Naive thymus-derived CD4-positive, alpha-beta T cell (primary cell): ENCODE measurements at regions not wholly inside any gene's neighbourhood (a gene's known extent, or its start where the extent isn't known, plus 50 kb on each side); places are given as distances from the start of the nearest gene placed in this dataset.

Source experiments
- ATAC-seq: fragments of 150-1000 bp; cut with Tn5 transposase; 2 replicates; pipeline ENCODE4 v1.10.0; 2021; ENCODE audit warnings: mild to moderate bottlenecking, moderate library complexity
- CTCF ChIA-PET: fragments of 350-600 bp; sonication (Branson Sonifier 250); formaldehyde crosslinking; loops from one replicate; lab custom pipeline; 2021; ENCODE audit warnings: antibody characterized with exemption; lab: Charles Lee
- POLR2A ChIA-PET: fragments of 350-600 bp; sonication (Branson Sonifier 250); formaldehyde crosslinking; loops from one replicate; lab custom pipeline; 2021; ENCODE audit warnings: antibody characterized with exemption, inconsistent platforms; lab: Charles Lee
- DNase-seq, 9 donors: peaks; one replicate each; pipeline versions ENCODE4 v3.0.0 to v3.0.0-alpha.2; 2020 to 2022; ENCODE audit warnings: mixed read lengths in 1 of 9
- H3K27ac ChIP-seq: one replicate; pipeline ENCODE4 v1.7.0; 2013; ENCODE audit warnings: mild to moderate bottlenecking, low read depth, low read length, moderate library complexity
- H3K27me3 ChIP-seq, 2 donors: one replicate each; pipeline ENCODE4 v1.7.0; 2013; ENCODE audit warnings: low read length in 2 of 2, mild to moderate bottlenecking in 2 of 2, moderate library complexity in 2 of 2; ENCODE audit not compliant: control insufficient read depth in 2 of 2, insufficient read depth in 2 of 2
- H3K36me3 ChIP-seq, 3 experiments: 1 replicate in 2 of 3; 2 replicates in 1 of 3; pipeline ENCODE4 v1.7.0; 2013; ENCODE audit warnings: low read length in 3 of 3, mild to moderate bottlenecking in 3 of 3, moderate library complexity in 1 of 3; ENCODE audit not compliant: insufficient read depth in 3 of 3, control insufficient read depth in 2 of 3
- H3K4me1 ChIP-seq, 2 donors: one replicate each; pipeline ENCODE4 v1.7.0; 2013; ENCODE audit warnings: low read length in 2 of 2, mild to moderate bottlenecking in 2 of 2, moderate library complexity in 1 of 2; ENCODE audit not compliant: control insufficient read depth in 2 of 2, insufficient read depth in 2 of 2
- H3K4me3 ChIP-seq: 2 replicates; pipeline ENCODE4 v1.7.0; 2013; ENCODE audit warnings: mild to moderate bottlenecking, low read length
- H3K9me3 ChIP-seq, 3 experiments: 1 replicate in 2 of 3; 2 replicates in 1 of 3; pipeline ENCODE4 v1.7.0; 2013; ENCODE audit warnings: low read length in 3 of 3; ENCODE audit not compliant: control insufficient read depth in 2 of 3
- H3K27ac Mint-ChIP-seq, 9 donors: one replicate each; pipeline ENCODE4 v1.8.0; 2020 to 2022; ENCODE audit warnings: mixed read lengths in 9 of 9, mild to moderate bottlenecking in 8 of 9, moderate library complexity in 5 of 9, inconsistent platforms in 2 of 9
- H3K27me3 Mint-ChIP-seq, 5 donors: one replicate each; pipeline ENCODE4 v1.8.0; 2021 to 2022; ENCODE audit warnings: mixed read lengths in 5 of 5, mild to moderate bottlenecking in 1 of 5
- H3K36me3 Mint-ChIP-seq, 5 donors: one replicate each; pipeline ENCODE4 v1.8.0; 2020 to 2022; ENCODE audit warnings: mixed read lengths in 5 of 5, mild to moderate bottlenecking in 3 of 5, inconsistent platforms in 1 of 5
- H3K4me1 Mint-ChIP-seq, 7 donors: one replicate each; pipeline ENCODE4 v1.8.0; 2020 to 2022; ENCODE audit warnings: mixed read lengths in 7 of 7, mild to moderate bottlenecking in 3 of 7, inconsistent platforms in 1 of 7
- H3K4me3 Mint-ChIP-seq, 10 donors: one replicate each; pipeline ENCODE4 v1.8.0; 2020 to 2022; ENCODE audit warnings: mild to moderate bottlenecking in 10 of 10, mixed read lengths in 10 of 10, moderate library complexity in 6 of 10, inconsistent platforms in 2 of 10
- H3K9me3 Mint-ChIP-seq, 11 donors: one replicate each; pipeline ENCODE4 v1.8.0; 2020 to 2022; ENCODE audit warnings: mixed read lengths in 11 of 11, mild to moderate bottlenecking in 4 of 11, inconsistent platforms in 1 of 11, moderate library complexity in 1 of 11
- intact Hi-C, 2 donors: fragments of 100-400 bp; cut with micrococcal nuclease; formaldehyde crosslinking; loops; one replicate each; pipeline ENCODE4 v1.15.1; 2023

DNA sequence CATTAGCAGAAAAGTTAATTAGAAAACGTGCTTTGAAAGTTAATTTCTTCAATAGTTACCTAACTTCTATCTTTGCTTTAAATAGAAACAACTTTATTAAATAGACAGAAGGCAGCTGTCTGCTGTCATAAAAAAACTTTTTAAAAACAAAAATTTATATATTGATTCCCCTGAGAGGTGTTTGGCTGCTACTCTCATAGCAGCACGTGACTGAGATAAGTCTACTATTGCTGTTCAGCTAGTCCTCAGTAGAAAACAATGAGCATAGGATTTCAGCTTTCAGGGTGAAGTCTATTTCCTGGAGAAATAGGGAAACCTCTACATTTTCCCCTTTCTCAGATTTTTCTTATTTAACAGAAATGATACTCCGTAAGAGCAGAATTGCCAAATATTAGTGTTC lies 135.0 kb upstream of the FBN2 start:
- intact Hi-C loops: loop anchor here (10.0 kb wide), 2 partner anchors 798 to 928 kb away; no protein-coding TSS in a partner anchor
- Mint-ChIP-seq H3K9me3 (peaks cover 0 to 4% (median 0%) of the 10 kb centered on the region in 11 donors), H3K36me3 (no peaks in the 10 kb centered on the region), H3K4me1 (no peaks in the 10 kb centered on the region), H3K4me3 (no peak overlapping the region), H3K27ac (no peak overlapping the region), H3K27me3 (peaks cover 0 to 12% (median 0%) of the 10 kb centered on the region in 5 donors)
- H3K27ac ChIP-seq: no peak overlapping the region
- no peaks in the 10 kb centered on the region for H3K27me3 ChIP-seq
- DNase-seq (no peak), ATAC-seq (no peak)
- H3K9me3 ChIP-seq: no peaks in the 10 kb centered on the region
- no peak overlapping the region for H3K4me3 ChIP-seq
- no peaks in the 10 kb centered on the region for H3K4me1 ChIP-seq
- H3K36me3 ChIP-seq: no peaks in the 10 kb centered on the region
- POLR2A ChIA-PET: no interaction called here
- CTCF ChIA-PET: no interaction called here

DNA sequence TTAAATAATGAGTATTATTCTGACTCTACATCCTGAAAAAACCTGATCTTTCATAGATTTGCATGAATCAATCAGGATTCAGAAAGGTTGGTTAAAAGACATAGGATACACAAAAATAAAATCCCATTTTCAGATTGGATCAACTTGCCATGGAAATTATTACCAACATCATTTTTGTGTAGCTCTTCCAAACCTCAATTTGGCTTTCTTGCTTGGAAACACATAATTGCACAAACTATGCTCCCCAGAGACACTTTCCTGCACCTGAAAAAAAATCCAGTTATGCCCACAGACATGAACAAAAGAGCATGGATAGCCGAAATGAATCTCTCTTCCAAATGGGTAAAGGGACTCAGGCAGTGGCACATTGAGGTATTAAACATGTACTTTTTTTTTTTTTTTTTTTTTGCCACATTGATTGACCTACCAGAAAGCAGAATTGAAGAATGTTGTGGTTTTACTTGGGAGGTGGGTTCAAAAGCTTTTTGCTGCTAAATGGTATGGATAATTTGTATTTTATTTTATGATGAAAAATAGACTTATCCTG lies 135.4 kb upstream of the FBN2 start:
- Mint-ChIP-seq H3K9me3 (peaks cover 0 to 4% (median 0%) of the 10 kb centered on the region in 11 donors), H3K4me3 (no peak overlapping the region), H3K36me3 (no peaks in the 10 kb centered on the region), H3K4me1 (no peaks in the 10 kb centered on the region), H3K27ac (no peak overlapping the region), H3K27me3 (peaks cover 0 to 12% (median 0%) of the 10 kb centered on the region in 5 donors)
- H3K27ac ChIP-seq: no peak overlapping the region
- H3K27me3 ChIP-seq: no peaks in the 10 kb centered on the region
- H3K9me3 ChIP-seq: no peaks in the 10 kb centered on the region
- intact Hi-C loops: loop anchor here (10.0 kb wide), 2 partner anchors 799 to 929 kb away; no protein-coding TSS in a partner anchor
- no peaks in the 10 kb centered on the region for H3K36me3 ChIP-seq
- DNase-seq (no peak), ATAC-seq (no peak)
- H3K4me3 ChIP-seq: no peak overlapping the region
- POLR2A ChIA-PET: interaction anchor here (0.6 kb wide), 1 partner anchor 12 kb away, joined by 3 read pairs; no protein-coding TSS in a partner anchor
- no peaks in the 10 kb centered on the region for H3K4me1 ChIP-seq
- CTCF ChIA-PET: no interaction called here

DNA sequence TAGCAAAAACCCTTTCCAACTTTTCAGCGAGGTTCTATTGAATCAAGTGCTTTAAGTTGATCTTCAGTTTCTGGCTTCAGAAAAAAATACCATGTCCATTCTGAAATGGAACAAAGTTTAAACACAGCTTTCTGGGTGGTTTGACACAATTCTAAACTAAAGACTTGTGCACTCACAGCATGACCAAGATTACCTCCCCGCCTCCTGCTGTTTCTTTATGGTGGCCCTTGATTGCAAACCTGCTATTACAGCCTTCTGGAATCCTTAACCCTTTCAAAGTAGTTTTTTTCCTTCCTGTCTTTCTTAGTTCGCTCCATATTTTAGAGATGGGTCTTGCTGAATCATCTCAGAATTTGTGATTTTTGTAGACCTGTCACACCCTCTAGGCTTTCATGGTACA lies 135.9 kb upstream of the FBN2 start:
- intact Hi-C loops: loop anchor here (10.0 kb wide), 2 partner anchors 799 to 929 kb away; no protein-coding TSS in a partner anchor
- no peaks in the 10 kb centered on the region for H3K36me3 ChIP-seq
- DNase-seq: no peak
- H3K4me3 ChIP-seq: no peak overlapping the region
- H3K4me3 Mint-ChIP-seq: no peak overlapping the region
- POLR2A ChIA-PET: interaction anchor here (0.6 kb wide), 1 partner anchor 11 kb away, joined by 3 read pairs; no protein-coding TSS in a partner anchor
- H3K27ac ChIP-seq: no peak overlapping the region
- H3K27me3 ChIP-seq: no peaks in the 10 kb centered on the region
- no peaks in the 10 kb centered on the region for H3K9me3 ChIP-seq
- CTCF ChIA-PET: no interaction called here
- no peaks in the 10 kb centered on the region for H3K4me1 Mint-ChIP-seq
- no peaks in the 10 kb centered on the region for H3K4me1 ChIP-seq
- H3K36me3 Mint-ChIP-seq: no peaks in the 10 kb centered on the region
- no peak overlapping the region for H3K27ac Mint-ChIP-seq
- ATAC-seq: no peak
- H3K9me3 Mint-ChIP-seq: peaks cover 0 to 4% (median 0%) of the 10 kb centered on the region in 11 donors
- H3K27me3 Mint-ChIP-seq: peaks cover 0 to 12% (median 0%) of the 10 kb centered on the region in 5 donors

DNA sequence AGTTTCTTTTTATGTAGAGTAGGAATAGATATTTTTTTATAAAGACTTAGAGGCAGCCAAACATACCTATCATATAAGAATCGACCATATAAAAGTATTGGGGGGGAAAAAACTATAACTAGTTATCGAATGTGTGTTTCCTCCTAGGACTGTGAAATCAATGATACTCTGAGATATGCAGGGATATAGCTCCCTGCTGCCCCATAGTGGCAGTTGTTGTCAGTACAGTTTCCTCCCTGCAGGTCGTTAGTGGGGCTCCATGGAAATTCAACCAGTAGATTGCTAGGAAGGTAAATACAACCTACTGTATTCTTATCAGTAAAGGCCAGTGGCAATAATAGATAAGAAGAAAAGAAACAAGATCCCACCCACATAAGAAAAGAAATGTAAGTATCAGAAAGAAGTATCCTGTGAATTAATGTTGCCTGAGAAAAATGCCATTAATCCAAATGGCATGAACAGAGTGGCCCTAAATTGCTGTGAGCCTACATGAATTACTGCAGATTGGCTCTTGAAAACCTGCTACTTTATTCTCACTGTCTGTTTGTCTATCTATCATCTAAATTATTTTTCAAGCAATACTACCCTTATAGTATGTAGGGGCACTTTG lies 136.9 kb upstream of the FBN2 start:
- no peak overlapping the region for H3K4me3 Mint-ChIP-seq
- H3K27me3 Mint-ChIP-seq: peaks cover 0 to 11% (median 3%) of the 10 kb centered on the region in 5 donors
- H3K4me1 Mint-ChIP-seq: no peaks in the 10 kb centered on the region
- H3K4me1 ChIP-seq: no peaks in the 10 kb centered on the region
- no peak overlapping the region for H3K27ac Mint-ChIP-seq
- H3K27ac ChIP-seq: no peak overlapping the region
- no peaks in the 10 kb centered on the region for H3K9me3 ChIP-seq
- H3K36me3 ChIP-seq: no peaks in the 10 kb centered on the region
- ATAC-seq (peak; percentile 59), DNase-seq (peak in 7 of 9 donors; percentile 1 to 23 (median 4))
- no peaks in the 10 kb centered on the region for H3K36me3 Mint-ChIP-seq
- peaks cover 0 to 4% (median 0%) of the 10 kb centered on the region in 11 donors for H3K9me3 Mint-ChIP-seq
- no peaks in the 10 kb centered on the region for H3K27me3 ChIP-seq
- intact Hi-C loops: loop anchor here (1.0 to 10.0 kb wide), 4 partner anchors 462 to 1111 kb away; no protein-coding TSS in a partner anchor
- no peak overlapping the region for H3K4me3 ChIP-seq
- ChIA-PET POLR2A (no interaction called here), CTCF (interaction anchor here (0.5 kb wide), 1 partner anchor 125 kb away, joined by 6 read pairs; no protein-coding TSS in a partner anchor)

DNA sequence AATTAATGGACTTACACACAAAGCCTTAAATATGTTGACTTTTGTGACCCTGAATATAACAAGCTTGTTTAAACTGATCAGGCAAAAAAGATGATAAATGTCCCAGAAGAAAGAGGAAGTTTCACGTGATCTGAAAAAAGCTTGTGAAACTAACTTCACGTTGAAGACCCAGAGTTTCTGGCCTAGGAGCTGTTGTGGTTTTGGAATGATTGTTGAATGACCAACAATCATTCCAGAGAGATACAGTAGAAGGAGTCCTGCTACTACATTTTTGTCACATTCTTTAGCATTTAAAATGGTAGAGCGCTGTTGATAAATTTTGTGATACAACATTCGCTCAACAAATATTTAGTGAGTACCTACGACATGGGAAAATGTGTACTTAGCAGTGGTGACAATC lies 143.1 kb upstream of the FBN2 start:
- H3K27me3 Mint-ChIP-seq: peaks cover 0 to 7% (median 0%) of the 10 kb centered on the region in 5 donors
- no peak overlapping the region for H3K27ac Mint-ChIP-seq
- H3K4me1 Mint-ChIP-seq: no peaks in the 10 kb centered on the region
- intact Hi-C loops: no loop called here
- Histone ChIP-seq H3K36me3 (no peaks in the 10 kb centered on the region), H3K4me1 (no peaks in the 10 kb centered on the region), H3K27ac (no peak overlapping the region), H3K4me3 (no peak overlapping the region), H3K9me3 (no peaks in the 10 kb centered on the region), H3K27me3 (no peaks in the 10 kb centered on the region)
- ChIA-PET CTCF (no interaction called here), POLR2A (no interaction called here)
- H3K36me3 Mint-ChIP-seq: no peaks in the 10 kb centered on the region
- DNase-seq (no peak), ATAC-seq (no peak)
- H3K9me3 Mint-ChIP-seq: peaks cover 0 to 4% (median 0%) of the 10 kb centered on the region in 11 donors
- H3K4me3 Mint-ChIP-seq: no peak overlapping the region

DNA sequence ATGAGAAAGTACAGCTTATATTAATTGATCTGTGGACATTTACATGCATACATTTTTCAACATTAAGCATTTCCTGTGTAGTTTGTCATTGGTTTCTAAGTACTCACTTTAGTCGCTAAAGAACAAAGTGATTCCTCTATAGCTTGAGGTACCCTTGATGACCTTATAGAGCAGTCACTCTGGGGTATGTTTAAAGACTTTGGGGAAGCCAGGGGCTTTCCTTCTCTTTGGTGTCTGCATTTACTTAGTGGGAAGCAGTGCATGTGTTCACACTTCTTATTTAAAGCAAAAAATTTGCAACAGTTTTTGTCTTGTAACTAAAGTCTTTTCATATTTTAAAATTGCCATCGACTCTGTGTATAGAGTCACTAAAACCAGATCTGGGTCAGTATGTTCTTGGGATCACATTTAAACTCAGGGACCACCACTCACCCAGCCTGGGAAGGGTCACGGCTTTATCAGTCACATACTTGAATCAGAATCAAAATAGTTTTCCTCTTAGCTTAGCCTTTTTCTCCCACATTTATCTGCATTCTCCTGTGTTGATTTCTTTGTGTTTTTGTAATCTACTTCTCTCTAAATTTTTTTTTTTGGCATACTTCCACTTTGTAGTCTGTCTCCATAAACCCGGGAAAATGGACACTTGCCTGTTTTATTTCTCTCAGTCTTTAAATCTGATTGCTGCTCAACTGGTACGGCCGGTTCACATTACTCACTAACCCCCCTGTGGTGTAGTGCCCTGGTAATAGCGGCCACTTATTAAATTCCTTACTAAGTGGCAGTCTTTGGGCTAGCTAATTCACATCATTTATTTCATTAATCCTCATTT lies 143.9 kb upstream of the FBN2 start:
- ATAC-seq: no peak
- Histone ChIP-seq H3K9me3 (no peaks in the 10 kb centered on the region), H3K36me3 (no peaks in the 10 kb centered on the region), H3K4me3 (no peak overlapping the region), H3K27ac (no peak overlapping the region), H3K27me3 (no peaks in the 10 kb centered on the region), H3K4me1 (no peaks in the 10 kb centered on the region)
- Mint-ChIP-seq H3K9me3 (peaks cover 0 to 1% (median 0%) of the 10 kb centered on the region in 11 donors), H3K4me3 (no peak overlapping the region), H3K27ac (no peak overlapping the region), H3K27me3 (peaks cover 0 to 7% (median 0%) of the 10 kb centered on the region in 5 donors), H3K4me1 (no peaks in the 10 kb centered on the region), H3K36me3 (no peaks in the 10 kb centered on the region)
- ChIA-PET CTCF (no interaction called here), POLR2A (no interaction called here)
- no peak for DNase-seq
- intact Hi-C loops: no loop called here
